ENCODE measurements at regions not wholly inside any gene's neighbourhood (a gene's known extent, or its start where the extent isn't known, plus 50 kb on each side); places are given as distances from the start of the nearest gene placed in this dataset.

GRCh38 chr21:32878661-32879060 lies 107.1 kb upstream of the PAXBP1 start:
- no peak overlapping the region for H3K18ac ChIP-seq (ENCODE audit: low read length)
- no peaks in the 10 kb centered on the region for H3K4me1 ChIP-seq (ENCODE audit: control insufficient read depth in 1 of 2, insufficient read depth in 2 of 2, low read length in 2 of 2)
- H4K12ac ChIP-seq (ENCODE audit: low read depth, low read length): no peak overlapping the region
- no CpG with 5 or more reads among the region's 2 CpGs for WGBS (ENCODE audit: extremely low coverage, insufficient coverage, insufficient read length)
- no peak overlapping the region for H2BK12ac ChIP-seq (ENCODE audit: low read length)
- H4K91ac ChIP-seq (ENCODE audit: low read depth, low read length): no peak overlapping the region
- H3K14ac ChIP-seq (ENCODE audit: low read length): no peak overlapping the region
- H3K9ac ChIP-seq (ENCODE audit: low read length): no peak overlapping the region
- H3K4me2 ChIP-seq (ENCODE audit: low read length): no peak overlapping the region
- no peak for DNase-seq
- H3K27me3 ChIP-seq (ENCODE audit: insufficient read depth, low read length): no peaks in the 10 kb centered on the region
- H2AFZ ChIP-seq (ENCODE audit: insufficient read depth, low read length, poor library complexity): no peak overlapping the region
- H3K9me3 ChIP-seq (ENCODE audit: insufficient read depth, low read depth, low read length): no peaks in the 10 kb centered on the region
- no peak overlapping the region for H4K8ac ChIP-seq (ENCODE audit: low read depth, low read length)
- no peak overlapping the region for H2BK120ac ChIP-seq (ENCODE audit: insufficient read depth, low read length, poor library complexity)
- no peaks in the 10 kb centered on the region for H3K79me2 ChIP-seq (ENCODE audit: control insufficient read depth, insufficient read depth, low read length, poor library complexity)
- no peaks in the 10 kb centered on the region for H3K36me3 ChIP-seq (ENCODE audit: control insufficient read depth in 1 of 2, insufficient read depth in 2 of 2, low read length in 2 of 2)
- no peak overlapping the region for H2BK5ac ChIP-seq (ENCODE audit: low read depth, low read length, poor library complexity)
- H3K79me1 ChIP-seq (ENCODE audit: low read length): no peaks in the 10 kb centered on the region
- H2AK5ac ChIP-seq (ENCODE audit: low read length): no peak overlapping the region
- no peak overlapping the region for H3K4me3 ChIP-seq (ENCODE audit: low read depth, low read length)
- no peak overlapping the region for H3K27ac ChIP-seq (ENCODE audit: low read depth, low read length)
- H3K23ac ChIP-seq (ENCODE audit: low read length): no peak overlapping the region
- no peak overlapping the region for H3K4ac ChIP-seq (ENCODE audit: low read depth, low read length)

- H3K9me3 ChIP-seq (ENCODE audit: insufficient read depth, low read depth, low read length): no peaks in the 10 kb centered on the region
- no peaks in the 10 kb centered on the region for H3K36me3 ChIP-seq (ENCODE audit: control insufficient read depth in 1 of 2, insufficient read depth in 2 of 2, low read length in 2 of 2)
- H3K4me1 ChIP-seq (ENCODE audit: control insufficient read depth in 1 of 2, insufficient read depth in 2 of 2, low read length in 2 of 2): no peaks in the 10 kb centered on the region
- no peaks in the 10 kb centered on the region for H3K79me1 ChIP-seq (ENCODE audit: low read length)
- H3K27me3 ChIP-seq (ENCODE audit: insufficient read depth, low read length): no peaks in the 10 kb centered on the region
- DNase-seq: no peak
- H3K4me3 ChIP-seq (ENCODE audit: low read depth, low read length): no peak overlapping the region
- no peak overlapping the region for H3K4me2 ChIP-seq (ENCODE audit: low read length)
- no peak overlapping the region for H3K4ac ChIP-seq (ENCODE audit: low read depth, low read length)
- no peak overlapping the region for H2BK12ac ChIP-seq (ENCODE audit: low read length)
- no peak overlapping the region for H4K91ac ChIP-seq (ENCODE audit: low read depth, low read length)
- no peak overlapping the region for H4K8ac ChIP-seq (ENCODE audit: low read depth, low read length)
- H3K14ac ChIP-seq (ENCODE audit: low read length): no peak overlapping the region
- no peak overlapping the region for H3K27ac ChIP-seq (ENCODE audit: low read depth, low read length)
- no peak overlapping the region for H3K9ac ChIP-seq (ENCODE audit: low read length)
- H3K79me2 ChIP-seq (ENCODE audit: control insufficient read depth, insufficient read depth, low read length, poor library complexity): no peaks in the 10 kb centered on the region
- no peak overlapping the region for H3K23ac ChIP-seq (ENCODE audit: low read length)
- no peak overlapping the region for H3K18ac ChIP-seq (ENCODE audit: low read length)
- H2AK5ac ChIP-seq (ENCODE audit: low read length): no peak overlapping the region
- no peak overlapping the region for H2BK120ac ChIP-seq (ENCODE audit: insufficient read depth, low read length, poor library complexity)
- no CpG with 5 or more reads among the region's 5 CpGs for WGBS (ENCODE audit: extremely low coverage, insufficient coverage, insufficient read length)
- no peak overlapping the region for H2AFZ ChIP-seq (ENCODE audit: insufficient read depth, low read length, poor library complexity)
- H2BK5ac ChIP-seq (ENCODE audit: low read depth, low read length, poor library complexity): no peak overlapping the region
- no peak overlapping the region for H4K12ac ChIP-seq (ENCODE audit: low read depth, low read length)
These were observed 109.9 kb upstream of the PAXBP1 start for GRCh38 chr21:32881458-32881857.

GRCh38 chr21:32884062-32884461 lies 112.5 kb upstream of the PAXBP1 start:
- H3K4me3 ChIP-seq (ENCODE audit: low read depth, low read length): no peak overlapping the region
- no peak overlapping the region for H3K4me2 ChIP-seq (ENCODE audit: low read length)
- no peaks in the 10 kb centered on the region for H3K27me3 ChIP-seq (ENCODE audit: insufficient read depth, low read length)
- H2BK5ac ChIP-seq (ENCODE audit: low read depth, low read length, poor library complexity): no peak overlapping the region
- no peaks in the 10 kb centered on the region for H3K4me1 ChIP-seq (ENCODE audit: control insufficient read depth in 1 of 2, insufficient read depth in 2 of 2, low read length in 2 of 2)
- no peak overlapping the region for H4K12ac ChIP-seq (ENCODE audit: low read depth, low read length)
- no peak overlapping the region for H3K14ac ChIP-seq (ENCODE audit: low read length)
- no peak overlapping the region for H3K27ac ChIP-seq (ENCODE audit: low read depth, low read length)
- H2BK12ac ChIP-seq (ENCODE audit: low read length): no peak overlapping the region
- WGBS (ENCODE audit: extremely low coverage, insufficient coverage, insufficient read length): no CpG with 5 or more reads among the region's 9 CpGs
- H2BK120ac ChIP-seq (ENCODE audit: insufficient read depth, low read length, poor library complexity): no peak overlapping the region
- no peak overlapping the region for H3K18ac ChIP-seq (ENCODE audit: low read length)
- no peaks in the 10 kb centered on the region for H3K79me2 ChIP-seq (ENCODE audit: control insufficient read depth, insufficient read depth, low read length, poor library complexity)
- no peak overlapping the region for H4K8ac ChIP-seq (ENCODE audit: low read depth, low read length)
- no peaks in the 10 kb centered on the region for H3K9me3 ChIP-seq (ENCODE audit: insufficient read depth, low read depth, low read length)
- H2AK5ac ChIP-seq (ENCODE audit: low read length): no peak overlapping the region
- DNase-seq: no peak
- H3K23ac ChIP-seq (ENCODE audit: low read length): no peak overlapping the region
- no peaks in the 10 kb centered on the region for H3K79me1 ChIP-seq (ENCODE audit: low read length)
- H4K91ac ChIP-seq (ENCODE audit: low read depth, low read length): no peak overlapping the region
- no peak overlapping the region for H3K4ac ChIP-seq (ENCODE audit: low read depth, low read length)
- no peak overlapping the region for H3K9ac ChIP-seq (ENCODE audit: low read length)
- no peak overlapping the region for H2AFZ ChIP-seq (ENCODE audit: insufficient read depth, low read length, poor library complexity)
- no peaks in the 10 kb centered on the region for H3K36me3 ChIP-seq (ENCODE audit: control insufficient read depth in 1 of 2, insufficient read depth in 2 of 2, low read length in 2 of 2)

- Histone ChIP-seq H3K23ac (ENCODE audit: low read length) (no peak overlapping the region), H3K9me3 (ENCODE audit: insufficient read depth, low read depth, low read length) (no peaks in the 10 kb centered on the region), H2AK5ac (ENCODE audit: low read length) (no peak overlapping the region), H4K8ac (ENCODE audit: low read depth, low read length) (no peak overlapping the region), H3K4me3 (ENCODE audit: low read depth, low read length) (no peak overlapping the region), H2BK5ac (ENCODE audit: low read depth, low read length, poor library complexity) (no peak overlapping the region), H3K79me1 (ENCODE audit: low read length) (no peaks in the 10 kb centered on the region), H4K91ac (ENCODE audit: low read depth, low read length) (no peak overlapping the region), H3K18ac (ENCODE audit: low read length) (no peak overlapping the region), H3K79me2 (ENCODE audit: control insufficient read depth, insufficient read depth, low read length, poor library complexity) (no peaks in the 10 kb centered on the region), H2AFZ (ENCODE audit: insufficient read depth, low read length, poor library complexity) (no peak overlapping the region), H2BK12ac (ENCODE audit: low read length) (no peak overlapping the region), H4K12ac (ENCODE audit: low read depth, low read length) (no peak overlapping the region), H3K4me1 (ENCODE audit: control insufficient read depth in 1 of 2, insufficient read depth in 2 of 2, low read length in 2 of 2) (no peaks in the 10 kb centered on the region), H3K36me3 (ENCODE audit: control insufficient read depth in 1 of 2, insufficient read depth in 2 of 2, low read length in 2 of 2) (no peaks in the 10 kb centered on the region), H3K27me3 (ENCODE audit: insufficient read depth, low read length) (no peaks in the 10 kb centered on the region), H3K27ac (ENCODE audit: low read depth, low read length) (no peak overlapping the region), H2BK120ac (ENCODE audit: insufficient read depth, low read length, poor library complexity) (no peak overlapping the region), H3K4me2 (ENCODE audit: low read length) (no peak overlapping the region), H3K9ac (ENCODE audit: low read length) (no peak overlapping the region), H3K4ac (ENCODE audit: low read depth, low read length) (no peak overlapping the region), H3K14ac (ENCODE audit: low read length) (no peak overlapping the region)
- DNase-seq: peak in 1 of 2 donors; percentile 32
- no CpG with 5 or more reads among the region's 9 CpGs for WGBS (ENCODE audit: extremely low coverage, insufficient coverage, insufficient read length)
These were observed 114.8 kb upstream of the PAXBP1 start for GRCh38 chr21:32886339-32886738.

Data from trophoblast cell (in vitro differentiated cells and primary cell).